HG03520 (cell line): ENCODE measurements at regions not wholly inside any gene's neighbourhood (a gene's known extent, or its start where the extent isn't known, plus 50 kb on each side); places are given as distances from the start of the nearest gene placed in this dataset.
"Not testable (repeated sequence)": the region's sequence is repeated elsewhere in the genome, so short reads cannot be mapped to it uniquely, and the experiment has no call there.

Source experiments
- ATAC-seq: cut with Tn5 transposase; IDR thresholded peaks from one replicate; pipeline ENCODE4 v1.9.1; 2021; ENCODE audit warnings: mild to moderate bottlenecking, moderate library complexity; ENCODE audit not compliant: unreplicated experiment

- ATAC-seq = no peak
These were observed 425.8 kb downstream of the FRK start for GRCh38 chr6:115634887-115635286.

- ATAC-seq = no peak
These were observed 426.6 kb downstream of the FRK start for GRCh38 chr6:115634131-115634530.

- no peak for ATAC-seq
These were observed 429.7 kb downstream of the FRK start for GRCh38 chr6:115631028-115631427.

- no peak for ATAC-seq
These were observed 430.2 kb downstream of the FRK start for GRCh38 chr6:115630424-115631024.

- no peak for ATAC-seq
These were observed 431.3 kb downstream of the FRK start for GRCh38 chr6:115629415-115629814.

GRCh38 chr6:115618256-115618655 lies 442.4 kb downstream of the FRK start:
- ATAC-seq = no peak

- ATAC-seq = no peak
These were observed 443.7 kb downstream of the FRK start for GRCh38 chr6:115617031-115617430.

GRCh38 chr6:115613488-115613887 lies 447.2 kb downstream of the FRK start:
- ATAC-seq = no peak

- no peak for ATAC-seq
These were observed 447.8 kb downstream of the FRK start for GRCh38 chr6:115612796-115613479.

- ATAC-seq = no peak
These were observed 448.5 kb downstream of the FRK start for GRCh38 chr6:115612216-115612615.

- no peak for ATAC-seq
These were observed 450.0 kb downstream of the FRK start for GRCh38 chr6:115610696-115611095.

- no peak for ATAC-seq
These were observed 451.6 kb downstream of the FRK start for GRCh38 chr6:115609111-115609510.

- no peak for ATAC-seq
These were observed 458.2 kb downstream of the FRK start for GRCh38 chr6:115602466-115602865.

- no peak for ATAC-seq
These were observed 459.2 kb downstream of the FRK start for GRCh38 chr6:115601509-115601908.

- no peak for ATAC-seq
These were observed 459.6 kb downstream of the FRK start for GRCh38 chr6:115601064-115601463.

GRCh38 chr6:115594891-115595290 lies 465.8 kb downstream of the FRK start:
- no peak for ATAC-seq

GRCh38 chr6:115592025-115592424 lies 468.7 kb downstream of the FRK start:
- no peak for ATAC-seq

- ATAC-seq = not testable (repeated sequence)
These were observed 471.6 kb downstream of the FRK start for GRCh38 chr6:115589072-115589471.

GRCh38 chr6:115583290-115583689 lies 477.4 kb downstream of the FRK start:
- ATAC-seq = no peak

- no peak for ATAC-seq
These were observed 478.3 kb downstream of the FRK start for GRCh38 chr6:115582386-115582785.

GRCh38 chr6:115579565-115579964 lies 481.1 kb downstream of the FRK start:
- ATAC-seq = not testable (repeated sequence)

GRCh38 chr6:115577270-115577669 lies 483.4 kb downstream of the FRK start:
- ATAC-seq = no peak

GRCh38 chr6:115575285-115575684 lies 485.4 kb downstream of the FRK start:
- ATAC-seq = no peak
